C4-2B (cell line): ENCODE measurements at regions not wholly inside any gene's neighbourhood (a gene's known extent, or its start where the extent isn't known, plus 50 kb on each side); places are given as distances from the start of the nearest gene placed in this dataset.

Experiments
- H3K27ac ChIP-seq: fragments of 450-650 bp; 2 replicates; pipeline ENCODE4 v1.5.1; 2017
- CTCF ChIP-seq: fragments of 450-650 bp; conservative IDR thresholded peaks from 2 replicates; pipeline ENCODE4 v1.5.1; 2017; ENCODE audit warnings: mild to moderate bottlenecking
- ZFX ChIP-seq: fragments of 450-650 bp; IDR thresholded peaks from 2 replicates; pipeline ENCODE4 v1.6.1; 2017

GRCh38 chr15:94586099-94586498 lies 354.7 kb downstream of the MCTP2 start:
- H3K27ac ChIP-seq: no peak overlapping the region
- TF ChIP-seq ZFX (no peak), CTCF (no peak)

- no peak overlapping the region for H3K27ac ChIP-seq
- TF ChIP-seq ZFX: no peak
- TF ChIP-seq CTCF: no peak
Observed at GRCh38 chr15:94587113-94587512, 355.8 kb downstream of the MCTP2 start.

GRCh38 chr15:94588993-94589392 lies 357.6 kb downstream of the MCTP2 start:
- H3K27ac ChIP-seq: no peak overlapping the region

GRCh38 chr15:94592495-94592894 lies 361.1 kb downstream of the MCTP2 start:
- H3K27ac ChIP-seq: no peak overlapping the region
- TF ChIP-seq ZFX: no peak
- TF ChIP-seq CTCF: no peak

More at GRCh38 chr15:94588993-94589392, 357.6 kb downstream of the MCTP2 start:
- TF ChIP-seq CTCF: no peak
- TF ChIP-seq ZFX: no peak

- TF ChIP-seq ZFX (no peak), CTCF (no peak)
- H3K27ac ChIP-seq: no peak overlapping the region
Observed at GRCh38 chr15:94596707-94597106, 365.3 kb downstream of the MCTP2 start.

- TF ChIP-seq ZFX (no peak), CTCF (no peak)
- H3K27ac ChIP-seq: no peak overlapping the region
Observed at GRCh38 chr15:94600505-94600904, 369.1 kb downstream of the MCTP2 start.

GRCh38 chr15:94602754-94603470 lies 371.6 kb downstream of the MCTP2 start:
- TF ChIP-seq ZFX: no peak
- TF ChIP-seq CTCF: no peak
- H3K27ac ChIP-seq: no peak overlapping the region
